GM12878 (cell line): ENCODE measurements at regions not wholly inside any gene's neighbourhood (a gene's known extent, or its start where the extent isn't known, plus 50 kb on each side); places are given as distances from the start of the nearest gene placed in this dataset.

Experiments
- ATAC-seq: fragments of 200-7000 bp; cut with Tn5 transposase; 3 replicates; pipeline ENCODE4 v1.9.1; 2020; ENCODE audit warnings: mild to moderate bottlenecking, moderate library complexity
- BruUV-seq: library from RNA; stranded (reverse); fragments of 400-500 nt; replicated peaks from 2 replicates; lab custom pipeline; 2021; lab: Mats Ljungman, UMichigan
- CTCF ChIA-PET: fragments of 300-600 bp; sonication (Branson Sonifier 250); formaldehyde crosslinking; extraction: SDS; loops from one replicate; lab custom pipeline; 2021; ENCODE audit warnings: inconsistent platforms; lab: Yijun Ruan, JAX
- POLR2A ChIA-PET: fragments of 350-600 bp; formaldehyde crosslinking; extraction: SDS; loops from one replicate; lab custom pipeline; 2021; ENCODE audit warnings: inconsistent platforms; lab: Charles Lee
- RAD21 ChIA-PET: fragments of 300-600 bp; sonication (Branson Sonifier 250); formaldehyde crosslinking; loops from one replicate; lab custom pipeline; 2023; ENCODE audit warnings: antibody characterized with exemption; ENCODE audit not compliant: unreplicated experiment; lab: Charles Lee
- SMC1A ChIA-PET: fragments of 300-600 bp; sonication (Branson Sonifier 250); formaldehyde crosslinking; loops from one replicate; lab custom pipeline; 2023; ENCODE audit not compliant: unreplicated experiment, uncharacterized antibody; lab: Charles Lee
- DNase-seq: peaks from one replicate; pipeline ENCODE4 v3.0.0-alpha.2; 2011; ENCODE audit warnings: low read depth, low spot score
- FAIRE-seq: peaks from 3 replicates; lab custom pipeline; 2011; peaks lifted over from hg19 to GRCh38; lab: Jason Lieb, UNC
- H2AFZ ChIP-seq: 2 replicates; pipeline ENCODE4 v1.6.0; 2011; ENCODE audit warnings: low read depth, low read length, control low read depth; ENCODE audit not compliant: control insufficient read depth
- H3K27ac ChIP-seq: 2 replicates; pipeline ENCODE4 v1.5.1; 2011; ENCODE audit warnings: control low read depth; ENCODE audit not compliant: control insufficient read depth, insufficient read depth
- H3K27me3 ChIP-seq, 2 experiments: replicated peaks in 1 of 2; 2 replicates each; pipeline versions ENCODE4 v1.6.0 to v1.6.1; 2011; ENCODE audit warnings: low read length in 1 of 2; ENCODE audit not compliant: control insufficient read depth in 2 of 2, insufficient read depth in 2 of 2
- H3K36me3 ChIP-seq, 2 experiments: 2 replicates each; pipeline ENCODE4 v1.5.1; 2011; ENCODE audit warnings: low read length in 1 of 2; ENCODE audit not compliant: control insufficient read depth in 2 of 2, insufficient read depth in 2 of 2
- H3K4me1 ChIP-seq: 2 replicates; pipeline ENCODE4 v1.6.1; 2011; ENCODE audit warnings: mild to moderate bottlenecking, low read length, moderate library complexity, mixed read lengths; ENCODE audit not compliant: control insufficient read depth, insufficient read depth
- H3K4me2 ChIP-seq: 2 replicates; pipeline ENCODE4 v1.6.0; 2011; ENCODE audit warnings: control low read depth; ENCODE audit not compliant: control insufficient read depth, insufficient read depth
- H3K4me3 ChIP-seq: fragments of 200-600 bp; sonication (generic); 2 replicates; pipeline ENCODE4 v1.5.1; 2016
- H3K79me2 ChIP-seq: 2 replicates; pipeline ENCODE4 v1.6.0; 2011; ENCODE audit warnings: low read length; ENCODE audit not compliant: control insufficient read depth, insufficient read depth
- H3K9ac ChIP-seq: 2 replicates; pipeline ENCODE4 v1.8.0; 2011; ENCODE audit warnings: low read length, control low read depth, mixed read lengths; ENCODE audit not compliant: control insufficient read depth, insufficient read depth
- H3K9me3 ChIP-seq: replicated peaks from 3 replicates; pipeline ENCODE4 v1.5.1; 2011; ENCODE audit warnings: mild to moderate bottlenecking, low read length; ENCODE audit not compliant: control insufficient read depth, insufficient read depth
- H4K20me1 ChIP-seq: 2 replicates; pipeline ENCODE4 v1.6.0; 2011; ENCODE audit not compliant: control insufficient read depth, insufficient read depth
- LARP7 ChIP-seq: fragments of 450-650 bp; IDR thresholded peaks from 2 replicates; pipeline ENCODE4 v1.6.1; 2017; ENCODE audit warnings: mild to moderate bottlenecking
- NFIC ChIP-seq: IDR thresholded peaks from 2 replicates; pipeline ENCODE4 v1.6.1; 2012; ENCODE audit warnings: low read depth, mild to moderate bottlenecking, inconsistent platforms, low read length, moderate library complexity
- RELB ChIP-seq: fragments of 450-650 bp; IDR thresholded peaks from 2 replicates; pipeline ENCODE4 v1.6.1; 2017; ENCODE audit warnings: low read depth, mild to moderate bottlenecking, moderate library complexity
- SP1 ChIP-seq: IDR thresholded peaks from one replicate; pipeline ENCODE4 v1.6.1; 2011; ENCODE audit warnings: low read depth, low read length
- SPI1 ChIP-seq: IDR thresholded peaks from 2 replicates; pipeline ENCODE4 v1.6.1; 2011; ENCODE audit warnings: low read depth, mild to moderate bottlenecking, low read length, moderate library complexity, borderline replicate concordance; ENCODE audit not compliant: insufficient read depth
- ZBTB4 ChIP-seq: fragments of 450-650 bp; formaldehyde crosslinking; IDR thresholded peaks from 2 replicates; pipeline ENCODE4 v1.4.0; 2022; ENCODE audit warnings: mild to moderate bottlenecking, moderate library complexity
- ZNF622 ChIP-seq: fragments of 450-650 bp; IDR thresholded peaks from 2 replicates; pipeline ENCODE4 v1.6.1; 2017; ENCODE audit warnings: mild to moderate bottlenecking, inconsistent platforms
- WGBS: methylation state at CpG from one replicate; pipeline ENCODE4 v1.1.6; 2016; ENCODE audit warnings: low lambda C conversion rate; ENCODE audit not compliant: insufficient replicate concordance, insufficient coverage; ENCODE audit errors: missing lambda C conversion rate; 5-methylcytosine and 5-hydroxymethylcytosine counted together
- in situ Hi-C: fragments of 300-500 bp; cut with MboI; formaldehyde crosslinking; loops from 9 replicates; pipeline ENCODE4 v1.14.3; 2018; ENCODE audit warnings: mixed read lengths
- intact Hi-C: fragments of 100-400 bp; cut with micrococcal nuclease; formaldehyde crosslinking; loops from one replicate; pipeline ENCODE4 v1.14.2; 2022; ENCODE audit not compliant: unreplicated experiment

GRCh38 chr18:48459465-48459864 is 50.3 kb upstream of the ZBTB7C start:
- Histone ChIP-seq H3K4me1 (no peaks in the 10 kb centered on the region), H3K9me3 (no peaks in the 10 kb centered on the region), H3K36me3 (no peaks in the 10 kb centered on the region), H3K27me3 (no peaks in the 10 kb centered on the region; a peak in 1 of 4 replicates), H4K20me1 (no peaks in the 10 kb centered on the region), H3K4me2 (no peak overlapping the region), H2AFZ (no peak overlapping the region), H3K27ac (no peak overlapping the region), H3K79me2 (no peaks in the 10 kb centered on the region), H3K4me3 (no peak overlapping the region), H3K9ac (no peak overlapping the region)
- intact Hi-C loops (no loop called here), in situ Hi-C loops (no loop called here)
- WGBS, result 0% methylated on average over 1 of the region's 1 CpG
- ChIA-PET CTCF (interaction anchor here (1.3 to 3.7 kb wide), 4 partner anchors 10 to 205 kb away, joined by 4 to 17 read pairs (median 6); no protein-coding TSS in a partner anchor), POLR2A (no interaction called here), SMC1A (interaction anchor here (1.5 kb wide), 1 partner anchor 9 kb away, joined by 5 read pairs; no protein-coding TSS in a partner anchor), RAD21 (no interaction called here)
- BruUV-seq, result no TSS peak
- DNase-seq (no peak), FAIRE-seq (no peak), ATAC-seq (no peak)
- TF ChIP-seq SPI1 (peak; percentile 75; the same call in 1 of the 2 replicates), ZNF622 (no peak)

GRCh38 chr18:48459016-48459415 is 49.8 kb upstream of the ZBTB7C start:
- ATAC-seq, result no peak
- no peak overlapping the region for H3K27ac ChIP-seq
- H3K4me2 ChIP-seq, result no peak overlapping the region
- no peak overlapping the region for H2AFZ ChIP-seq
- POLR2A ChIA-PET, result no interaction called here
- TF ChIP-seq NFIC, result no peak
- TF ChIP-seq LARP7, result no peak
- TF ChIP-seq ZBTB4, result no peak
- TF ChIP-seq RELB, result no peak
- no peak for TF ChIP-seq SP1
- TF ChIP-seq, all 136 proteins: peak for 0
- Histone ChIP-seq H4K20me1 (no peaks in the 10 kb centered on the region; the same call in 1 of the 2 replicates), H3K36me3 (no peaks in the 10 kb centered on the region), H3K4me1 (no peaks in the 10 kb centered on the region), H3K9me3 (no peaks in the 10 kb centered on the region), H3K27me3 (peaks cover 0 to 2% of the 10 kb centered on the region in 2 experiments; a peak in 1 of 4 replicates), H3K9ac (no peak overlapping the region), H3K79me2 (no peaks in the 10 kb centered on the region), H3K4me3 (no peak overlapping the region)
- ChIA-PET SMC1A (interaction anchor here (1.5 kb wide), 1 partner anchor 9 kb away, joined by 5 read pairs; no protein-coding TSS in a partner anchor), CTCF (interaction anchor here (1.3 to 3.7 kb wide), 4 partner anchors 10 to 205 kb away, joined by 4 to 17 read pairs (median 6); no protein-coding TSS in a partner anchor), RAD21 (no interaction called here)
- intact Hi-C loops, result no loop called here
- no TSS peak for BruUV-seq
- DNase-seq (no peak), FAIRE-seq (no peak)
- in situ Hi-C loops, result no loop called here
